ENCODE measurements at regions not wholly inside any gene's neighbourhood (a gene's known extent, or its start where the extent isn't known, plus 50 kb on each side); places are given as distances from the start of the nearest gene placed in this dataset.

DNA sequence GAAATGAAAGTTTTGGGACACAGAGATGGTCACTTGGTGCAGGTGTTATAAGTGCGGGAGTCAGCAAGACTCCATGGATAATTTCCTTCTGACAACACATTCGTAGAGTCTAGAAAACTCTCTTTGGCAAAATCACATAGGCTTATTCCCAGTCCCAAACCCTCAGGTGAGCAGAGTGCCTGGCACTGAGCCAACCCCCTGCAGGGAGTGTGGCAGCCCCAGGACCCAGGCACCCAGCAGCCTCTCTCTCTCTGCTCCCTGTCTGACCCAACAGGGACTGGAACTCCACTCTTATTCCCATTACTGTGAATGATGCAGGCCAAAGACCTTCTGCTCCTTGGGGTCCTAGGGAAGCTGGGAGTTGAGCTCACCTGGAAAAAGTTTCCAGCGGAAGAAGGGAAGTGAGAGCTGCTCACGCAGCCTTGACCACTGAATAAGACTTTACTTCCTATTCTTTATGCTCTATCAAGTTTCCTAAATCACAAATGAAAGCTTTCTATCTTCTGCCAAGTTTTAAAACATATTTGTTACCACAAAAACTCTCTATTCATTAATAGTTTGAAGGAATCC, 132.6 kb upstream of the ETV3 start:
- no peaks in the 10 kb centered on the region for H3K9me3 ChIP-seq (ENCODE audit: low read depth, low read length, poor library complexity, severe bottlenecking)
- no peak overlapping the region for H3K4me3 ChIP-seq (ENCODE audit: low read depth, low read length, poor library complexity, severe bottlenecking)
- no TSS peak for BruUV-seq (replicated peaks)
- intact Hi-C loops (cut with micrococcal nuclease; ENCODE audit: unreplicated experiment): no loop called here
- H3K27me3 ChIP-seq (replicated peaks; ENCODE audit: insufficient read depth, low read depth, low read length, poor library complexity): peaks cover 69% of the 10 kb centered on the region
- CTCF ChIA-PET: no interaction called here
- TF ChIP-seq, protein P1, sequence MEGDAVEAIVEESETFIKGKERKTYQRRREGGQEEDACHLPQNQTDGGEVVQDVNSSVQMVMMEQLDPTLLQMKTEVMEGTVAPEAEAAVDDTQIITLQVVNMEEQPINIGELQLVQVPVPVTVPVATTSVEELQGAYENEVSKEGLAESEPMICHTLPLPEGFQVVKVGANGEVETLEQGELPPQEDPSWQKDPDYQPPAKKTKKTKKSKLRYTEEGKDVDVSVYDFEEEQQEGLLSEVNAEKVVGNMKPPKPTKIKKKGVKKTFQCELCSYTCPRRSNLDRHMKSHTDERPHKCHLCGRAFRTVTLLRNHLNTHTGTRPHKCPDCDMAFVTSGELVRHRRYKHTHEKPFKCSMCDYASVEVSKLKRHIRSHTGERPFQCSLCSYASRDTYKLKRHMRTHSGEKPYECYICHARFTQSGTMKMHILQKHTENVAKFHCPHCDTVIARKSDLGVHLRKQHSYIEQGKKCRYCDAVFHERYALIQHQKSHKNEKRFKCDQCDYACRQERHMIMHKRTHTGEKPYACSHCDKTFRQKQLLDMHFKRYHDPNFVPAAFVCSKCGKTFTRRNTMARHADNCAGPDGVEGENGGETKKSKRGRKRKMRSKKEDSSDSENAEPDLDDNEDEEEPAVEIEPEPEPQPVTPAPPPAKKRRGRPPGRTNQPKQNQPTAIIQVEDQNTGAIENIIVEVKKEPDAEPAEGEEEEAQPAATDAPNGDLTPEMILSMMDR (conservative IDR thresholded peaks at IDR 0.05; ENCODE audit: low read depth, low read length): no peak
- no peak for TF ChIP-seq EZH2 (IDR thresholded peaks at IDR 0.05; ENCODE audit: borderline replicate concordance, low read depth, low read length, poor library complexity, severe bottlenecking)
- POLR2A ChIA-PET (ENCODE audit: low non-redundant PET): no interaction called here
- no peaks in the 10 kb centered on the region for H3K4me1 ChIP-seq (ENCODE audit: insufficient read depth, low read length, poor library complexity, severe bottlenecking)
- H3K36me3 ChIP-seq (ENCODE audit: insufficient read depth, low read length, poor library complexity, severe bottlenecking): no peaks in the 10 kb centered on the region
- DNase-seq (ENCODE audit: low spot score): no peak
- no peak overlapping the region for H3K27ac ChIP-seq (ENCODE audit: low read depth, low read length, poor library complexity, severe bottlenecking)

DNA sequence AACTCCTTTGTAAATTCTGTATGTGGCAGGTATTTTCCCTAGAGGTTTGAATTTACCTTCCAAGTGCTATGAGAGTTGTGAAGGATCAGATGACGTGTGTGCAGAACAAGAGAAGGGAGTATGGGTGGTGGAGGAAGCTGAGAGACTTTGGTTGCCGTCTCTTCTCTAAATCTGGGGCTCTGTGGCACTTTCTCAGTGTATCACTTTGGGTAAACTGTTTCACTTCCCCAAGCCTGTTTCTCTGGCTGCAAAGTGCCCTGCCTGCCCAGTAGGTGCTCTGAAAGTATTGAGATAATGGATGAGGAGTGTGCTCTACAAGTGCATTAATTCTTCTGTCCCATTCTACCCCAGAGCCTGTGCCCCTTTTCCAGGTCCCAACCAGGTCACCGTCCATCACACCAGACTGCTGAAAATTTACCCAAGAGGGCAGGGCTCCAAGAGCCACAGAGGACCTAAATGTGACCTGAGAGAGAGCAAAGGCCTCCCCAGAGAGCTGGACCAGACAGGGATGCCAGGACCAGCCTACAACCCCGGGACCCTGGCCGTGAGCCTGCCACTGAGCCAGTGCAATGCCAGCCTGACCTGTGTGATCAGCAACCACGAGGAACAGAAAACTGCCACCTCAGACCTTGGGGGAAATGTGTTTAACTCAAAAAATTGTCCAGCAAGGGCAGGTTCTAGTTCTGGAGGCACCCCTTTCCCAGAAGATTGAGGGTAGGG, 131.6 kb upstream of the ETV3 start:
- H3K36me3 ChIP-seq (ENCODE audit: insufficient read depth, low read length, poor library complexity, severe bottlenecking): no peaks in the 10 kb centered on the region
- DNase-seq (ENCODE audit: low spot score): no peak

DNA sequence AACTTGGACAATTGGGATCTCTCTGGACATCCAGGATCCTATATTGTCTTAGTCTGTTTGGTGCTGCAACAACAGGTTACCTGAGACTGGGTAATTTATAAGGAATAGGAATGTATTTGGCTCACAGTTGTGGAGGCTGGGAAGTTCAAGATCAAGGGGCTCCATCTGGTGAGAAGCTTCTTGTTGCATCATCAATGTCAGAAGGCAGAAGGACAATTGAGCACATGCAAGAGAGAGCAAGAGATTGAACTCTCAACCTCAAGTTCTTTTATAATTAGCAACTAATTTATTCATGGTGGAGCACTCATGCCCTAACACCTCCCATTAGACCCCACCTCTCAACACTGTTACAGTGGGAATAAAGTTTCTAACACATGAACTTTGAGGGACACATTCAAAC, 124.7 kb upstream of the ETV3 start:
- no peaks in the 10 kb centered on the region for H3K4me1 ChIP-seq (ENCODE audit: insufficient read depth, low read length, poor library complexity, severe bottlenecking)
- no TSS peak for BruUV-seq (replicated peaks)
- CTCF ChIA-PET: no interaction called here

More for the DNA sequence above, 131.6 kb upstream of the ETV3 start:
- ChIA-PET POLR2A (ENCODE audit: low non-redundant PET) (no interaction called here), CTCF (no interaction called here)
- TF ChIP-seq EZH2 (IDR thresholded peaks at IDR 0.05; ENCODE audit: borderline replicate concordance, low read depth, low read length, poor library complexity, severe bottlenecking): no peak
- TF ChIP-seq, protein P1 (conservative IDR thresholded peaks at IDR 0.05; ENCODE audit: low read depth, low read length): no peak
- no peak overlapping the region for H3K27ac ChIP-seq (ENCODE audit: low read depth, low read length, poor library complexity, severe bottlenecking)
- no peaks in the 10 kb centered on the region for H3K9me3 ChIP-seq (ENCODE audit: low read depth, low read length, poor library complexity, severe bottlenecking)
- intact Hi-C loops (cut with micrococcal nuclease; ENCODE audit: unreplicated experiment): no loop called here
- no TSS peak for BruUV-seq (replicated peaks)
- H3K4me3 ChIP-seq (ENCODE audit: low read depth, low read length, poor library complexity, severe bottlenecking): no peak overlapping the region
- H3K4me1 ChIP-seq (ENCODE audit: insufficient read depth, low read length, poor library complexity, severe bottlenecking): no peaks in the 10 kb centered on the region
- H3K27me3 ChIP-seq (replicated peaks; ENCODE audit: insufficient read depth, low read depth, low read length, poor library complexity): peaks cover 60% of the 10 kb centered on the region

More for the DNA sequence above, 124.7 kb upstream of the ETV3 start:
- POLR2A ChIA-PET (ENCODE audit: low non-redundant PET): no interaction called here
- Histone ChIP-seq H3K9me3 (ENCODE audit: low read depth, low read length, poor library complexity, severe bottlenecking) (no peaks in the 10 kb centered on the region), H3K27me3 (replicated peaks; ENCODE audit: insufficient read depth, low read depth, low read length, poor library complexity) (peaks cover 33% of the 10 kb centered on the region), H3K27ac (ENCODE audit: low read depth, low read length, poor library complexity, severe bottlenecking) (no peak overlapping the region), H3K4me3 (ENCODE audit: low read depth, low read length, poor library complexity, severe bottlenecking) (no peak overlapping the region), H3K36me3 (ENCODE audit: insufficient read depth, low read length, poor library complexity, severe bottlenecking) (no peaks in the 10 kb centered on the region)
- no peak for DNase-seq (ENCODE audit: low spot score)
- intact Hi-C loops (cut with micrococcal nuclease; ENCODE audit: unreplicated experiment): no loop called here
- TF ChIP-seq, protein P1 (conservative IDR thresholded peaks at IDR 0.05; ENCODE audit: low read depth, low read length): no peak
- TF ChIP-seq EZH2 (IDR thresholded peaks at IDR 0.05; ENCODE audit: borderline replicate concordance, low read depth, low read length, poor library complexity, severe bottlenecking): no peak
